ENCODE measurements at regions not wholly inside any gene's neighbourhood (a gene's known extent, or its start where the extent isn't known, plus 50 kb on each side); places are given as distances from the start of the nearest gene placed in this dataset.

- DNase-seq (ENCODE audit: low read depth): no peak
- H3K4me3 ChIP-seq (ENCODE audit: control insufficient read depth, low read depth, low read length): no peak overlapping the region
- TF ChIP-seq CTCF (IDR thresholded peaks at IDR 0.05; ENCODE audit: control insufficient read depth, insufficient read depth, low read depth, low read length, missing control alignments): no peak
Measured at GRCh38 chr3:23682646-23683045, 123.1 kb upstream of the UBE2E1 start.

GRCh38 chr3:23685541-23686258 is 120.1 kb upstream of the UBE2E1 start:
- no peak for TF ChIP-seq CTCF (IDR thresholded peaks at IDR 0.05; ENCODE audit: control insufficient read depth, insufficient read depth, low read depth, low read length, missing control alignments)
- no peak overlapping the region for H3K4me3 ChIP-seq (ENCODE audit: control insufficient read depth, low read depth, low read length)
- peak; percentile 98 for DNase-seq (ENCODE audit: low read depth)

GRCh38 chr3:23686519-23686918 is 119.2 kb upstream of the UBE2E1 start:
- H3K4me3 ChIP-seq (ENCODE audit: control insufficient read depth, low read depth, low read length): no peak overlapping the region
- no peak for DNase-seq (ENCODE audit: low read depth)
- no peak for TF ChIP-seq CTCF (IDR thresholded peaks at IDR 0.05; ENCODE audit: control insufficient read depth, insufficient read depth, low read depth, low read length, missing control alignments)

- H3K4me3 ChIP-seq (ENCODE audit: control insufficient read depth, low read depth, low read length): no peak overlapping the region
- no peak for TF ChIP-seq CTCF (IDR thresholded peaks at IDR 0.05; ENCODE audit: control insufficient read depth, insufficient read depth, low read depth, low read length, missing control alignments)
- no peak for DNase-seq (ENCODE audit: low read depth)
Measured at GRCh38 chr3:23691357-23691895, 114.3 kb upstream of the UBE2E1 start.

- H3K4me3 ChIP-seq (ENCODE audit: control insufficient read depth, low read depth, low read length): no peak overlapping the region
- TF ChIP-seq CTCF (IDR thresholded peaks at IDR 0.05; ENCODE audit: control insufficient read depth, insufficient read depth, low read depth, low read length, missing control alignments): no peak
- no peak for DNase-seq (ENCODE audit: low read depth)
Measured at GRCh38 chr3:23696842-23697241, 108.9 kb upstream of the UBE2E1 start.

- no peak for TF ChIP-seq CTCF (IDR thresholded peaks at IDR 0.05; ENCODE audit: control insufficient read depth, insufficient read depth, low read depth, low read length, missing control alignments)
- no peak for DNase-seq (ENCODE audit: low read depth)
- no peak overlapping the region for H3K4me3 ChIP-seq (ENCODE audit: control insufficient read depth, low read depth, low read length)
Measured at GRCh38 chr3:23697416-23697815, 108.3 kb upstream of the UBE2E1 start.
